ENCODE measurements at regions not wholly inside any gene's neighbourhood (a gene's known extent, or its start where the extent isn't known, plus 50 kb on each side); places are given as distances from the start of the nearest gene placed in this dataset.

DNA sequence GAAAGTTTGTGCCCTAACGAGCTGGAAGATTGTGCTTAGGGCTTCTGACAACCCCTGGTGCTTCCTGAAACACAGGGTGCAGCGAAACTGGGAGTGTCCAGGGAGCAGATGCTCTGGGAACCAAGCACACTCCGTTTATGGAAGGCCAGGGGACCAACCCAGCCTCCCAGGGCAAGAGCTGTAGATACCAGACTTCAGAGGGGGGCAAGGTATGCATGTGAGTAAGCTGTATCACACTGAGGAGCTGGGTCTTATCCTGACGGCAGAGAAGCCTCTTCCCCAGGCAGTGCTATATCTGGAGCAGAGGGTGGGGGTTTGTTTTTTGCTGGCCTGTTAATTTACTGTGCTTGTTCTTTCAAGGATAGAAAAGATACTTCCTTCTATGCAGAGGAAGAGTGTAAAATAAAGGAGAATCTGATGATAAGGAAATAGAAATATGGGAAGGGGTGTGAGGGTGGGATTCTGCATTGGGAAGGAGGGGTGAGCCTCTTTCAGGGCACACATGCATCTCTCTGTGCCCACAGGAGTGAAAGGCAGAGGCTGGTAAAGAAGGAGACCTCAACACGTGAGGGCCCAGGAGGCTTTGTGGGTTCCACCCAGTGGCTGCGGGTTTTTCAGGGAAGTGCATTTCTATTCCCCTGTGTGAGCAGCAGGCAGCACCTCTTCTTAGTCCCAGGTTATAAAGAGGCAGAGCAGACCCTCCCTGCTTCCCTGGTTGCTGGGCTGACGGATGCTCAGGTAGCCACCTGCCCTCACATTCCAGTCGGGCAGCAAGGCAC, 314.1 kb downstream of the TCERG1L start:
- Histone ChIP-seq H3K36me3 (no peaks in the 10 kb centered on the region), H3K4me1 (peaks cover 26 to 42% of the 10 kb centered on the region in 2 donors), H3K4me3 (no peak overlapping the region), H3K27ac (no peak overlapping the region), H3K27me3 (no peaks in the 10 kb centered on the region), H3K9me3 (no peaks in the 10 kb centered on the region)
- in situ Hi-C loops (cut with MboI; ENCODE audit: low sequenced_read_pairs in 4 of 4) (no loop called here), intact Hi-C loops (cut with DNase I; ENCODE audit: low total_unique reads) (no loop called here)
- ATAC-seq (no peak), DNase-seq (no peak)
- TF ChIP-seq, protein P1, sequence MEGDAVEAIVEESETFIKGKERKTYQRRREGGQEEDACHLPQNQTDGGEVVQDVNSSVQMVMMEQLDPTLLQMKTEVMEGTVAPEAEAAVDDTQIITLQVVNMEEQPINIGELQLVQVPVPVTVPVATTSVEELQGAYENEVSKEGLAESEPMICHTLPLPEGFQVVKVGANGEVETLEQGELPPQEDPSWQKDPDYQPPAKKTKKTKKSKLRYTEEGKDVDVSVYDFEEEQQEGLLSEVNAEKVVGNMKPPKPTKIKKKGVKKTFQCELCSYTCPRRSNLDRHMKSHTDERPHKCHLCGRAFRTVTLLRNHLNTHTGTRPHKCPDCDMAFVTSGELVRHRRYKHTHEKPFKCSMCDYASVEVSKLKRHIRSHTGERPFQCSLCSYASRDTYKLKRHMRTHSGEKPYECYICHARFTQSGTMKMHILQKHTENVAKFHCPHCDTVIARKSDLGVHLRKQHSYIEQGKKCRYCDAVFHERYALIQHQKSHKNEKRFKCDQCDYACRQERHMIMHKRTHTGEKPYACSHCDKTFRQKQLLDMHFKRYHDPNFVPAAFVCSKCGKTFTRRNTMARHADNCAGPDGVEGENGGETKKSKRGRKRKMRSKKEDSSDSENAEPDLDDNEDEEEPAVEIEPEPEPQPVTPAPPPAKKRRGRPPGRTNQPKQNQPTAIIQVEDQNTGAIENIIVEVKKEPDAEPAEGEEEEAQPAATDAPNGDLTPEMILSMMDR (IDR thresholded peaks at IDR 0.05 in 4 of 5, conservative IDR thresholded peaks at IDR 0.05 in 1 of 5), result no peak
- no peak for TF ChIP-seq POLR2A (IDR thresholded peaks at IDR 0.05)

GRCh38 chr10:130998046-130998435, 313.5 kb downstream of the TCERG1L start:
- TF ChIP-seq POLR2A (IDR thresholded peaks at IDR 0.05), result no peak
- TF ChIP-seq, protein P1 (IDR thresholded peaks at IDR 0.05 in 4 of 5, conservative IDR thresholded peaks at IDR 0.05 in 1 of 5), result no peak
- H3K27ac ChIP-seq, result no peak overlapping the region
- no peaks in the 10 kb centered on the region for H3K36me3 ChIP-seq
- H3K9me3 ChIP-seq, result no peaks in the 10 kb centered on the region
- H3K4me3 ChIP-seq, result no peak overlapping the region
- in situ Hi-C loops (cut with MboI; ENCODE audit: low sequenced_read_pairs in 4 of 4) (no loop called here), intact Hi-C loops (cut with DNase I; ENCODE audit: low total_unique reads) (no loop called here)
- no peaks in the 10 kb centered on the region for H3K27me3 ChIP-seq
- no peak for ATAC-seq
- DNase-seq, result no peak
- H3K4me1 ChIP-seq, result peaks cover 26 to 48% of the 10 kb centered on the region in 2 donors

GRCh38 chr10:130998642-130999041, 312.9 kb downstream of the TCERG1L start:
- in situ Hi-C loops (cut with MboI; ENCODE audit: low sequenced_read_pairs in 4 of 4) (no loop called here), intact Hi-C loops (cut with DNase I; ENCODE audit: low total_unique reads) (no loop called here)
- no peak for DNase-seq
- peaks cover 29 to 54% of the 10 kb centered on the region in 2 donors for H3K4me1 ChIP-seq
- H3K9me3 ChIP-seq, result no peaks in the 10 kb centered on the region
- TF ChIP-seq POLR2A (IDR thresholded peaks at IDR 0.05), result no peak
- TF ChIP-seq, protein P1 (IDR thresholded peaks at IDR 0.05 in 4 of 5, conservative IDR thresholded peaks at IDR 0.05 in 1 of 5), result no peak
- H3K4me3 ChIP-seq, result no peak overlapping the region
- no peak for ATAC-seq
- no peaks in the 10 kb centered on the region for H3K27me3 ChIP-seq
- H3K27ac ChIP-seq, result no peak overlapping the region
- H3K36me3 ChIP-seq, result no peaks in the 10 kb centered on the region

DNA sequence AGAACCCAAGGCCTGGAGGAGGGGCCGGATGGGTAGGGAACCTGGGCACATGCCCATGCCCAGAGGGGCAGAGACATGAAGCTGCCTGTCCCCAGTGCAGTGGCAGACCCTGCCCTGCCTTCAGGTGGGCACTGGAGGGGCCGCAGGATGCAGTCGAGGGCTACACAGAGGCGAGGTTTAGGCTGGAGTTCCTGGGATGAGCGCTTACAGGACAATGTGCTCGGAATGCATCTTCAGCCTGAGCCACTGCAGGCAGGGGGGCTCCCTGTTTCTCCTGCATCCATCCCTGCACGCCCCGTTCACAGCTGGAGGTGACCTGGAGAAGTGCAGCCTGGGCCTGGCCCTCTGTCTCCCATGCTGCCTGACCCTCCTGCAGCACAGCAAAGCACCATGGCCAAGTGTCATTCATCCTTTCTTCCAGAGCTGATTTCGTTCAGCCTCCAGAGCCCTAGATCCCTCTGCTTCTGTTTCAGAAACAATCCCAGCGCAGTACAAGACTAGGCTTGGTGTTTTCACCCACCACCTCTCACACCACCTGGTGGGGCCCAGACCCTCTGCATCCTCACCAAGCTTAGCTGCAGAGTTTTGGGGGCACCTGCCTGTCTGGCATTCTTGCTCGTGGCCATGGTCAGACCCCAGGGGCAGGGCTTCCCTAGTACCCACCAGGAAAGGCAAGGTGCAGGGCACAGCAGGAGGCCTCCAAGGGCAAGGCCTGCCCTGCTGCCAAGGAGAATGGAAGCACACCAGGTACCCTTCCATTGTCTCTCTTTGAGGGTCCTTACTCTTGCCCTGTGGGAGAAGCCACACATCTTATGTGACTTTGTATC, 311.9 kb downstream of the TCERG1L start:
- H3K4me3 ChIP-seq, result no peak overlapping the region
- no peaks in the 10 kb centered on the region for H3K27me3 ChIP-seq
- DNase-seq (no peak), ATAC-seq (no peak)
- no peaks in the 10 kb centered on the region for H3K9me3 ChIP-seq
- H3K4me1 ChIP-seq, result peaks cover 34 to 55% of the 10 kb centered on the region in 2 donors
- in situ Hi-C loops (cut with MboI; ENCODE audit: low sequenced_read_pairs in 4 of 4), result no loop called here
- no peaks in the 10 kb centered on the region for H3K36me3 ChIP-seq
- no peak overlapping the region for H3K27ac ChIP-seq
- TF ChIP-seq POLR2A (IDR thresholded peaks at IDR 0.05), result no peak
- TF ChIP-seq, protein P1 (IDR thresholded peaks at IDR 0.05 in 4 of 5, conservative IDR thresholded peaks at IDR 0.05 in 1 of 5), result no peak
- intact Hi-C loops (cut with DNase I; ENCODE audit: low total_unique reads), result no loop called here
